H9 (cell line): ENCODE measurements at regions not wholly inside any gene's neighbourhood (a gene's known extent, or its start where the extent isn't known, plus 50 kb on each side); places are given as distances from the start of the nearest gene placed in this dataset.

Source experiments
- DNase-seq: peaks from one replicate; pipeline ENCODE4 v3.0.0-alpha.2; 2017
- H2AFZ ChIP-seq: one replicate; pipeline ENCODE4 v1.6.1; 2013; ENCODE audit warnings: mild to moderate bottlenecking, low read length, control low read depth, moderate library complexity
- H2AK5ac ChIP-seq: 2 replicates; pipeline ENCODE4 v1.6.1; 2013; ENCODE audit warnings: low read length, control low read depth, mixed read lengths; ENCODE audit not compliant: insufficient read length
- H2BK120ac ChIP-seq: one replicate; pipeline ENCODE4 v1.6.1; 2013; ENCODE audit warnings: low read depth, mild to moderate bottlenecking, low read length, control low read depth, inconsistent platforms; ENCODE audit not compliant: poor library complexity, severe bottlenecking
- H2BK12ac ChIP-seq: 2 replicates; pipeline ENCODE4 v1.6.1; 2013; ENCODE audit warnings: low read length, control low read depth, mixed read lengths, low read depth; ENCODE audit not compliant: insufficient read length
- H2BK15ac ChIP-seq: 2 replicates; pipeline ENCODE4 v1.6.1; 2013; ENCODE audit warnings: low read depth, low read length, control low read depth
- H2BK20ac ChIP-seq: one replicate; pipeline ENCODE4 v1.6.1; 2013; ENCODE audit warnings: low read depth, mild to moderate bottlenecking, low read length, control low read depth, inconsistent platforms; ENCODE audit not compliant: poor library complexity, severe bottlenecking
- H2BK5ac ChIP-seq: 2 replicates; pipeline ENCODE4 v1.6.1; 2013; ENCODE audit warnings: low read length, control low read depth, mixed read lengths; ENCODE audit not compliant: insufficient read length
- H3K14ac ChIP-seq: 2 replicates; pipeline ENCODE4 v1.6.1; 2013; ENCODE audit warnings: low read length, control low read depth; ENCODE audit not compliant: insufficient read depth
- H3K18ac ChIP-seq: 2 replicates; pipeline ENCODE4 v1.6.1; 2013; ENCODE audit warnings: low read depth, mild to moderate bottlenecking, mixed read lengths, low read length, control low read depth; ENCODE audit not compliant: insufficient read length
- H3K23ac ChIP-seq: 2 replicates; pipeline ENCODE4 v1.6.1; 2013; ENCODE audit warnings: low read length, control low read depth, mixed read lengths, low read depth; ENCODE audit not compliant: insufficient read length
- H3K23me2 ChIP-seq: 2 replicates; pipeline ENCODE4 v1.6.1; 2013; ENCODE audit warnings: low read depth, mild to moderate bottlenecking, mixed read lengths, low read length, control low read depth; ENCODE audit not compliant: insufficient read length, poor library complexity, severe bottlenecking
- H3K27ac ChIP-seq: 2 replicates; pipeline ENCODE4 v1.5.1; 2013; ENCODE audit warnings: low read length, control low read depth, mixed read lengths, low read depth; ENCODE audit not compliant: insufficient read length
- H3K27me3 ChIP-seq: 2 replicates; pipeline ENCODE4 v1.6.1; 2013; ENCODE audit warnings: low read length, control low read depth, inconsistent platforms; ENCODE audit not compliant: insufficient read depth
- H3K4ac ChIP-seq: 2 replicates; pipeline ENCODE4 v1.6.1; 2013; ENCODE audit warnings: low read depth, mild to moderate bottlenecking, control low read depth, inconsistent platforms, low read length, moderate library complexity
- H3K4me1 ChIP-seq: 2 replicates; pipeline ENCODE4 v1.6.1; 2013; ENCODE audit warnings: low read length, control low read depth, inconsistent platforms; ENCODE audit not compliant: insufficient read depth
- H3K4me2 ChIP-seq: 2 replicates; pipeline ENCODE4 v1.6.1; 2013; ENCODE audit warnings: low read length, control low read depth, mixed read lengths; ENCODE audit not compliant: insufficient read length, insufficient read depth
- H3K56ac ChIP-seq: 2 replicates; pipeline ENCODE4 v1.6.1; 2013; ENCODE audit warnings: low read depth, mild to moderate bottlenecking, mixed read lengths, low read length, control low read depth; ENCODE audit not compliant: insufficient read length
- H3K79me1 ChIP-seq: 2 replicates; pipeline ENCODE4 v1.6.1; 2013; ENCODE audit warnings: low read depth, mild to moderate bottlenecking, moderate library complexity, low read length, control low read depth, inconsistent platforms; ENCODE audit not compliant: insufficient read depth, poor library complexity, severe bottlenecking
- H3K79me2 ChIP-seq: 2 replicates; pipeline ENCODE4 v1.6.1; 2013; ENCODE audit warnings: low read length, control low read depth, inconsistent platforms; ENCODE audit not compliant: insufficient read depth
- H3K9ac ChIP-seq: 2 replicates; pipeline ENCODE4 v1.6.1; 2013; ENCODE audit warnings: low read length, control low read depth, mixed read lengths; ENCODE audit not compliant: insufficient read length; ENCODE audit errors: extremely low read depth
- H3K9me3 ChIP-seq: one replicate; pipeline ENCODE4 v1.6.1; 2013; ENCODE audit warnings: low read depth, low read length, inconsistent platforms; ENCODE audit not compliant: control insufficient read depth
- H3T11ph ChIP-seq: one replicate; pipeline ENCODE4 v1.6.1; 2013; ENCODE audit warnings: mild to moderate bottlenecking, low read length, control low read depth, inconsistent platforms
- H4K20me1 ChIP-seq: one replicate; pipeline ENCODE4 v1.6.1; 2013; ENCODE audit not compliant: control insufficient read depth, insufficient read length, insufficient read depth
- H4K5ac ChIP-seq: 2 replicates; pipeline ENCODE4 v1.6.1; 2013; ENCODE audit warnings: low read depth, mild to moderate bottlenecking, mixed read lengths, low read length, control low read depth; ENCODE audit not compliant: insufficient read length
- H4K8ac ChIP-seq: replicated peaks from 2 replicates; pipeline ENCODE4 v1.6.1; 2013; ENCODE audit warnings: low read length, control low read depth, mixed read lengths, low read depth; ENCODE audit not compliant: insufficient read length
- H4K91ac ChIP-seq: 2 replicates; pipeline ENCODE4 v1.6.1; 2013; ENCODE audit warnings: low read depth, mild to moderate bottlenecking, moderate library complexity, mixed read lengths, low read length, control low read depth; ENCODE audit not compliant: insufficient read length
- H3K27ac Mint-ChIP-seq, 3 experiments: 2 replicates in 2 of 3; 3 replicates in 1 of 3; pipeline ENCODE4 v1.8.0; 2020 to 2021; ENCODE audit warnings: mixed read lengths in 3 of 3, mild to moderate bottlenecking in 1 of 3, moderate library complexity in 1 of 3
- H3K27me3 Mint-ChIP-seq: 2 replicates; pipeline ENCODE4 v1.8.0; 2021; ENCODE audit warnings: low read depth, mild to moderate bottlenecking, moderate library complexity, mixed read lengths
- H3K36me3 Mint-ChIP-seq, 3 experiments: 2 replicates in 2 of 3; 3 replicates in 1 of 3; pipeline ENCODE4 v1.8.0; 2020 to 2021; ENCODE audit warnings: low read depth in 3 of 3, mixed read lengths in 3 of 3; ENCODE audit not compliant: insufficient read depth in 1 of 3
- H3K4me1 Mint-ChIP-seq, 2 experiments: 2 replicates each; pipeline ENCODE4 v1.8.0; 2020; ENCODE audit warnings: mixed read lengths in 2 of 2
- H3K4me3 Mint-ChIP-seq, 2 experiments: 2 replicates in 1 of 2; 3 replicates in 1 of 2; pipeline ENCODE4 v1.8.0; 2020 to 2021; ENCODE audit warnings: mild to moderate bottlenecking in 2 of 2, mixed read lengths in 2 of 2, moderate library complexity in 1 of 2
- H3K9me3 Mint-ChIP-seq, 2 experiments: 2 replicates in 1 of 2; 3 replicates in 1 of 2; pipeline ENCODE4 v1.8.0; 2020; ENCODE audit warnings: mild to moderate bottlenecking in 2 of 2, mixed read lengths in 2 of 2, moderate library complexity in 1 of 2
- WGBS: extraction: QIAGEN DNeasy Blood & Tissue Kit; methylation state at CpG from one replicate; pipeline ENCODE4 v1.1.7; 2013; ENCODE audit warnings: missing lambda C conversion rate, low lambda C conversion rate, mixed read lengths; ENCODE audit not compliant: insufficient read length; ENCODE audit errors: extremely low coverage; 5-methylcytosine and 5-hydroxymethylcytosine counted together
- TF ChIP-seq, protein P1 (sequence below): fragments of 200-600 bp; sonication (generic); conservative IDR thresholded peaks from 3 replicates; pipeline ENCODE4 v1.8.0; 2021; ENCODE audit warnings: antibody characterized with exemption, mild to moderate bottlenecking

DNA sequence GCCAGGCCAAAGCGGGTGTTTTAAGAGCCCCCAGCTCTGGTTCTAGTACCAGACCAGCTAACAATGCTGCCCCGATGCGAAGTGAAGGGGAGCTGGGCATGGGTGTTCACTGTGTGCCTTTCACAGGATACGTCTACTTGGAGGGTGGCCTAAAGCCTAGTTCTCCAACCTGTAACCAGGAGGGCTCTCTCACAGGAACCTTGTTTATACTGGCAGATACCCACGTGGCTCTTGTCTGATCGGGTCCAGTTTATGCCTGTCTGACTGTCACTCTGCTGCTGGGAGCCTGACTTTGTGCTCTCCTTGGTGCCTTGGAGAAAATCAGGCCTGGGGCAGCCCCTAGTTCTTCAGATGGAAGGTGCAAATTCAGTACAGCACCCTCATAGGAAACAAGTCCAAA lies 60.2 kb upstream of the RNF144B start:
- Histone ChIP-seq H3K23ac (no peak overlapping the region), H3K9me3 (no peaks in the 10 kb centered on the region), H3K4ac (no peak overlapping the region), H4K91ac (no peak overlapping the region), H3K4me1 (no peaks in the 10 kb centered on the region), H3K9ac (no peak overlapping the region), H4K8ac (no peak overlapping the region), H2AK5ac (no peak overlapping the region), H3K56ac (no peak overlapping the region), H3K23me2 (no peaks in the 10 kb centered on the region), H2BK12ac (no peak overlapping the region), H3K14ac (no peak overlapping the region), H2BK20ac (no peak overlapping the region), H2BK15ac (no peak overlapping the region), H2BK5ac (no peak overlapping the region), H3T11ph (no peak overlapping the region), H2BK120ac (no peak overlapping the region), H4K5ac (no peak overlapping the region), H3K27me3 (no peaks in the 10 kb centered on the region), H3K27ac (no peak overlapping the region), H2AFZ (no peak overlapping the region), H3K4me2 (no peak overlapping the region), H3K18ac (no peak overlapping the region), H3K79me2 (no peaks in the 10 kb centered on the region), H3K79me1 (no peaks in the 10 kb centered on the region), H4K20me1 (no peaks in the 10 kb centered on the region)
- no peak for DNase-seq
- Mint-ChIP-seq H3K9me3 (peaks cover 1 to 4% of the 10 kb centered on the region in 2 experiments; a peak in 2 of 5 replicates), H3K27ac (no peak overlapping the region), H3K27me3 (no peaks in the 10 kb centered on the region), H3K4me1 (peaks cover 22 to 28% of the 10 kb centered on the region in 2 experiments), H3K4me3 (no peak overlapping the region), H3K36me3 (no peaks in the 10 kb centered on the region; a peak in 1 of 7 replicates)
- WGBS: no CpG with 5 or more reads among the region's 6 CpGs
- TF ChIP-seq, protein P1, sequence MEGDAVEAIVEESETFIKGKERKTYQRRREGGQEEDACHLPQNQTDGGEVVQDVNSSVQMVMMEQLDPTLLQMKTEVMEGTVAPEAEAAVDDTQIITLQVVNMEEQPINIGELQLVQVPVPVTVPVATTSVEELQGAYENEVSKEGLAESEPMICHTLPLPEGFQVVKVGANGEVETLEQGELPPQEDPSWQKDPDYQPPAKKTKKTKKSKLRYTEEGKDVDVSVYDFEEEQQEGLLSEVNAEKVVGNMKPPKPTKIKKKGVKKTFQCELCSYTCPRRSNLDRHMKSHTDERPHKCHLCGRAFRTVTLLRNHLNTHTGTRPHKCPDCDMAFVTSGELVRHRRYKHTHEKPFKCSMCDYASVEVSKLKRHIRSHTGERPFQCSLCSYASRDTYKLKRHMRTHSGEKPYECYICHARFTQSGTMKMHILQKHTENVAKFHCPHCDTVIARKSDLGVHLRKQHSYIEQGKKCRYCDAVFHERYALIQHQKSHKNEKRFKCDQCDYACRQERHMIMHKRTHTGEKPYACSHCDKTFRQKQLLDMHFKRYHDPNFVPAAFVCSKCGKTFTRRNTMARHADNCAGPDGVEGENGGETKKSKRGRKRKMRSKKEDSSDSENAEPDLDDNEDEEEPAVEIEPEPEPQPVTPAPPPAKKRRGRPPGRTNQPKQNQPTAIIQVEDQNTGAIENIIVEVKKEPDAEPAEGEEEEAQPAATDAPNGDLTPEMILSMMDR: no peak
